Astrocyte (in vitro differentiated cells and primary cell): ENCODE measurements at regions not wholly inside any gene's neighbourhood (a gene's known extent, or its start where the extent isn't known, plus 50 kb on each side); places are given as distances from the start of the nearest gene placed in this dataset.

ENCODE experiments used
- DNase-seq: peaks from one replicate; pipeline ENCODE4 v3.0.0-alpha.2; 2010; ENCODE audit warnings: low read depth
- FAIRE-seq: peaks from 2 replicates; lab custom pipeline; 2011; peaks lifted over from hg19 to GRCh38; lab: Jason Lieb, UNC
- H2AFZ ChIP-seq: 2 replicates; pipeline ENCODE4 v1.6.0; 2012; ENCODE audit warnings: low read depth, low read length, inconsistent platforms
- H3K27ac ChIP-seq: 2 replicates; pipeline ENCODE4 v1.5.1; 2011; ENCODE audit warnings: low read depth, low read length, inconsistent platforms
- H3K27me3 ChIP-seq: 2 replicates; pipeline ENCODE4 v1.6.0; 2011; ENCODE audit warnings: low read length, inconsistent platforms; ENCODE audit not compliant: insufficient read depth
- H3K36me3 ChIP-seq: 2 replicates; pipeline ENCODE4 v1.5.1; 2011; ENCODE audit warnings: low read length, inconsistent platforms; ENCODE audit not compliant: insufficient read depth
- H3K4me1 ChIP-seq: 2 replicates; pipeline ENCODE4 v1.5.1; 2011; ENCODE audit warnings: low read length, inconsistent platforms; ENCODE audit not compliant: insufficient read depth
- H3K4me2 ChIP-seq: 2 replicates; pipeline ENCODE4 v1.6.0; 2012; ENCODE audit warnings: low read length, inconsistent platforms
- H3K4me3 ChIP-seq: 2 replicates; pipeline ENCODE4 v1.5.1; 2011; ENCODE audit warnings: low read depth, mild to moderate bottlenecking, low read length, inconsistent platforms; ENCODE audit not compliant: insufficient read depth
- H3K79me2 ChIP-seq: 2 replicates; pipeline ENCODE4 v1.6.0; 2012; ENCODE audit warnings: mild to moderate bottlenecking, low read length, inconsistent platforms; ENCODE audit not compliant: insufficient read depth
- H3K9ac ChIP-seq: 2 replicates; pipeline ENCODE4 v1.6.0; 2012; ENCODE audit warnings: mild to moderate bottlenecking, low read length, inconsistent platforms
- H3K9me3 ChIP-seq: 2 replicates; pipeline ENCODE4 v1.5.1; 2012; ENCODE audit warnings: low read depth, mild to moderate bottlenecking, low read length, inconsistent platforms; ENCODE audit not compliant: insufficient read depth
- H4K20me1 ChIP-seq: 2 replicates; pipeline ENCODE4 v1.6.0; 2012; ENCODE audit warnings: low read length, inconsistent platforms; ENCODE audit not compliant: insufficient read depth
- H3K27ac Mint-ChIP-seq: one replicate; pipeline ENCODE4 v1.8.0; 2021; ENCODE audit warnings: mild to moderate bottlenecking, mixed read lengths; ENCODE audit not compliant: unreplicated experiment
- H3K27me3 Mint-ChIP-seq: one replicate; pipeline ENCODE4 v1.8.0; 2021; ENCODE audit warnings: low read depth, mixed read lengths; ENCODE audit not compliant: unreplicated experiment
- H3K36me3 Mint-ChIP-seq: one replicate; pipeline ENCODE4 v1.8.0; 2021; ENCODE audit warnings: low read depth, mixed read lengths; ENCODE audit not compliant: unreplicated experiment
- H3K4me1 Mint-ChIP-seq: one replicate; pipeline ENCODE4 v1.8.0; 2021; ENCODE audit warnings: low read depth, mixed read lengths; ENCODE audit not compliant: unreplicated experiment
- H3K4me3 Mint-ChIP-seq: one replicate; pipeline ENCODE4 v1.8.0; 2021; ENCODE audit warnings: mild to moderate bottlenecking, moderate library complexity, mixed read lengths; ENCODE audit not compliant: unreplicated experiment
- H3K9me3 Mint-ChIP-seq: one replicate; pipeline ENCODE4 v1.8.0; 2021; ENCODE audit warnings: mild to moderate bottlenecking, mixed read lengths; ENCODE audit not compliant: unreplicated experiment
- CTCF ChIP-seq: IDR thresholded peaks from 2 replicates; pipeline ENCODE4 v1.5.1; 2011; ENCODE audit warnings: low read depth, mild to moderate bottlenecking, inconsistent platforms, low read length, moderate library complexity; ENCODE audit not compliant: insufficient read depth
- EZH2 ChIP-seq: IDR thresholded peaks from 2 replicates; pipeline ENCODE4 v1.6.1; 2012; ENCODE audit warnings: mild to moderate bottlenecking, low read length, inconsistent platforms; ENCODE audit not compliant: insufficient read depth

GRCh38 chr2:238565031-238565430 lies 138.3 kb downstream of the ASB1 start:
- Histone ChIP-seq H3K27ac (no peak overlapping the region), H3K4me3 (no peak overlapping the region), H3K9me3 (no peaks in the 10 kb centered on the region), H3K36me3 (no peaks in the 10 kb centered on the region), H3K9ac (no peak overlapping the region), H3K27me3 (no peaks in the 10 kb centered on the region), H2AFZ (no peak overlapping the region), H3K4me2 (no peak overlapping the region), H3K4me1 (no peaks in the 10 kb centered on the region), H3K79me2 (no peaks in the 10 kb centered on the region), H4K20me1 (no peaks in the 10 kb centered on the region)
- TF ChIP-seq CTCF (no peak), EZH2 (no peak)
- DNase-seq: no peak
- no peaks in the 10 kb centered on the region for H3K36me3 Mint-ChIP-seq
- FAIRE-seq: no peak
- no peak overlapping the region for H3K27ac Mint-ChIP-seq
- no peak overlapping the region for H3K4me3 Mint-ChIP-seq
- H3K4me1 Mint-ChIP-seq: no peaks in the 10 kb centered on the region
- peaks cover 27% of the 10 kb centered on the region for H3K27me3 Mint-ChIP-seq
- H3K9me3 Mint-ChIP-seq: peaks cover 5% of the 10 kb centered on the region

- no peak for FAIRE-seq
- Histone ChIP-seq H3K36me3 (no peaks in the 10 kb centered on the region), H3K9me3 (no peaks in the 10 kb centered on the region), H3K4me1 (no peaks in the 10 kb centered on the region), H3K4me3 (no peak overlapping the region), H4K20me1 (no peaks in the 10 kb centered on the region), H3K79me2 (no peaks in the 10 kb centered on the region), H3K4me2 (no peak overlapping the region), H3K27me3 (no peaks in the 10 kb centered on the region), H3K9ac (no peak overlapping the region), H3K27ac (no peak overlapping the region), H2AFZ (no peak overlapping the region)
- no peaks in the 10 kb centered on the region for H3K4me1 Mint-ChIP-seq
- H3K27me3 Mint-ChIP-seq: peaks cover 21% of the 10 kb centered on the region
- H3K9me3 Mint-ChIP-seq: peaks cover 5% of the 10 kb centered on the region
- no peak overlapping the region for H3K27ac Mint-ChIP-seq
- H3K36me3 Mint-ChIP-seq: no peaks in the 10 kb centered on the region
- no peak for TF ChIP-seq CTCF
- no peak for TF ChIP-seq EZH2
- no peak overlapping the region for H3K4me3 Mint-ChIP-seq
- no peak for DNase-seq
These were observed 139.4 kb downstream of the ASB1 start for GRCh38 chr2:238566001-238566645.

- H2AFZ ChIP-seq: no peak overlapping the region
- no peak overlapping the region for H3K9ac ChIP-seq
- no peaks in the 10 kb centered on the region for H3K36me3 ChIP-seq
- Mint-ChIP-seq H3K27me3 (peaks cover 19% of the 10 kb centered on the region), H3K9me3 (peaks cover 5% of the 10 kb centered on the region), H3K4me1 (no peaks in the 10 kb centered on the region), H3K4me3 (no peak overlapping the region), H3K36me3 (no peaks in the 10 kb centered on the region), H3K27ac (no peak overlapping the region)
- no peaks in the 10 kb centered on the region for H3K4me1 ChIP-seq
- TF ChIP-seq CTCF (no peak), EZH2 (no peak)
- H3K27me3 ChIP-seq: no peaks in the 10 kb centered on the region
- no peak overlapping the region for H3K4me3 ChIP-seq
- no peak overlapping the region for H3K4me2 ChIP-seq
- FAIRE-seq: no peak
- H4K20me1 ChIP-seq: no peaks in the 10 kb centered on the region
- H3K9me3 ChIP-seq: no peaks in the 10 kb centered on the region
- H3K27ac ChIP-seq: no peak overlapping the region
- no peak for DNase-seq
- no peaks in the 10 kb centered on the region for H3K79me2 ChIP-seq
These were observed 140.5 kb downstream of the ASB1 start for GRCh38 chr2:238567067-238567855.
